ENCODE measurements at regions not wholly inside any gene's neighbourhood (a gene's known extent, or its start where the extent isn't known, plus 50 kb on each side); places are given as distances from the start of the nearest gene placed in this dataset.

DNA sequence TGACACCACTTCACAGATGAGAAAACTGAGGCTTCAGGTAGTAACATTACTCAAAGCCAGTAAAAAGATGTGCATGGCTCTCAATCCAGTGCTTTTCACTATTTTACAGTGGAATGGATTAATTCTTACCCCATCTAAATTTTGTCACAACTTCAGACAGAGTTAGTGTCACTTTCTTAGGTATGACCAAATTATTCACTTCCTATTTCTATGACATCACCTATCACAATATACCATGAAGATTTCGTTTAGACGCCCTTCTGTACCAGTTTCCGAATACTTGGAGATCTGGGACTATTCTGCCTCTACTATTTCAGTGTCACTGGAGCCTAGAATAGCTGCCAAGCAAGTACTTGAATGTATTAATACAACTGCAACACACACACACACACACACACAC lies 437.5 kb downstream of the KLF12 start:
- TF ChIP-seq, protein P1, sequence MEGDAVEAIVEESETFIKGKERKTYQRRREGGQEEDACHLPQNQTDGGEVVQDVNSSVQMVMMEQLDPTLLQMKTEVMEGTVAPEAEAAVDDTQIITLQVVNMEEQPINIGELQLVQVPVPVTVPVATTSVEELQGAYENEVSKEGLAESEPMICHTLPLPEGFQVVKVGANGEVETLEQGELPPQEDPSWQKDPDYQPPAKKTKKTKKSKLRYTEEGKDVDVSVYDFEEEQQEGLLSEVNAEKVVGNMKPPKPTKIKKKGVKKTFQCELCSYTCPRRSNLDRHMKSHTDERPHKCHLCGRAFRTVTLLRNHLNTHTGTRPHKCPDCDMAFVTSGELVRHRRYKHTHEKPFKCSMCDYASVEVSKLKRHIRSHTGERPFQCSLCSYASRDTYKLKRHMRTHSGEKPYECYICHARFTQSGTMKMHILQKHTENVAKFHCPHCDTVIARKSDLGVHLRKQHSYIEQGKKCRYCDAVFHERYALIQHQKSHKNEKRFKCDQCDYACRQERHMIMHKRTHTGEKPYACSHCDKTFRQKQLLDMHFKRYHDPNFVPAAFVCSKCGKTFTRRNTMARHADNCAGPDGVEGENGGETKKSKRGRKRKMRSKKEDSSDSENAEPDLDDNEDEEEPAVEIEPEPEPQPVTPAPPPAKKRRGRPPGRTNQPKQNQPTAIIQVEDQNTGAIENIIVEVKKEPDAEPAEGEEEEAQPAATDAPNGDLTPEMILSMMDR (conservative IDR thresholded peaks at IDR 0.05 in 1 of 2, IDR thresholded peaks at IDR 0.05 in 1 of 2; ENCODE audit: extremely low read depth in 1 of 2, insufficient read depth in 1 of 2, low read depth in 1 of 2, low read length in 2 of 2) = no peak
- TF ChIP-seq EZH2 (IDR thresholded peaks at IDR 0.05; ENCODE audit: borderline replicate concordance, low read length) = no peak

Measured in mammary epithelial cell (primary cell).